UCSD-AML1 (cell line): ENCODE measurements at regions not wholly inside any gene's neighbourhood (a gene's known extent, or its start where the extent isn't known, plus 50 kb on each side); places are given as distances from the start of the nearest gene placed in this dataset.

Source experiments
- DNase-seq: peaks from one replicate; lab custom pipeline; 2025; ENCODE audit not compliant: unreplicated experiment; lab: John Stamatoyannopoulos, UW

DNA sequence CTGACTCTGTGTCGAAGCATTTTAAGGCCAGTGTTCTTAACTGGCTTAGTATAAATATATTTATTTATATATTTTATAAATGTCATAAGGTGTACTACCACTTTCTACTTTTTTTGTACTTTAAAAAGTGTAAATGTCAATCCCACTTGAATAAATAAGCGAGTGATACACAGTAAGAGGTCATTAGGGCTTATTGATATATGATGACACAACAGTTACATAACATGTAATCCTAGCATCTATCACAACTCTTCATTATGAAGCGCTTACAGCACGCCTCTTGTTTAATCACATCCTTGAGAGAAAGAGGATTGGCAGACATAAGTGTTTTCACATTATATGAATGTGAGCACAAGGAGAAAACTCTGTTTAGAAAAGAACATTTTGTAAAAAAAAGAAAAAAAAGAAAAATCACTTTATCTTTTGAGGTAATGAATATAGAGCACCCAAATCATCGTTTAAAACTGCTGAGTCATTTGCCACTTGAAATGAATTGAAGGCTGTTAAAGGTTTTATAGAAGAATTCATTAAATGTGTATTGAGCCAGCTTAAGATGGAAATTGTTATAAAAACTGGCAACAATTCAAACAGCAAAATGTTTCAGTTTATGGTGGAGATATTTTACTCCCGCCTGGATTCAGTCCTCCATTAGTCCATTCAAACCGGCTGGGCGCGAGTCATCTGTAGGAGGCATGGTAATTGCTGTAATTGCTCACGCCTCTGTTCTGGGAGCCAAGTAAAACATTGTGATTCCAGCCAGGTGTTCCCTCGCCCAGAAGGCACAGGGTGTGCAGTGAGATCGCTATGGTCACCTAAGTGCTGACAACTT is 627.3 kb upstream of the KIRREL3 start:
- DNase-seq, result no peak

DNA sequence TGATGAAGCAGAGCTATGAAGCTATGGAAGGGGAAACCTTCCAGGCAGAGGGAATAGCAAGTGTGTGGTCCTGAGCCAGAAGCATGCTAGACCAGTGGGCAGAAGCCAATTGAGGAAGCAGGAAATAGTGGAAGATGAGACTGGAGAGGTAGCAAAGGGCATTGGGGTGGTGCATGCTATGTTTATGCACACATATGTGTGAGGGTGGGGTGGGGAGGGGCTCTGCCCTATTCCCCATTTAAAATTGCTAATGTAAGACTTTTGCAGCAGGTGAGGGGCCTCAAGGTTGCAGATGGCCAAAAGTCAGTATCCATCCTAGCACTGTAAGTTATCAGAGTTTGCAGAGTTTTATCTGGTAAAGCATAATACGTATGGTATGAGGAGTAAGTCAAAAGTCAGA is 626.6 kb upstream of the KIRREL3 start:
- no peak for DNase-seq

DNA sequence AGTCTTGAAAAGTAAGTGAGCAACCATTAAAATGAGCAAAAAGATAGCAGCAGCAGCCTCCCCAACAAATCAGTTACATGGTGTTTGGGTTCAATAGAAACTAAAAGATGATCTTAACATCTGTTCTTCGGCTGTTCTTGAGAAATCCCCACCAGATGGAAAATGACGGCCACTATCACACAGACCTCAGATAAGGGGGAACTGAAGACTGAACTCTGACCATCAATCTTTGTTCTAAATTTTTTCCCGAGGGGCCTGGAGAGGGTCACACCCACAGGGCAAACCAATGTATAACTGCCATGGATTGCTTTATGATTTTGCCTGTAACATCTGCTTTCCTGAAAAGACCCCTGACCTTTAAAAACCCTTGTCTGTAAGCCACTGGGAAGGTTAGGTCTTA is 624.8 kb upstream of the KIRREL3 start:
- DNase-seq, result no peak

DNA sequence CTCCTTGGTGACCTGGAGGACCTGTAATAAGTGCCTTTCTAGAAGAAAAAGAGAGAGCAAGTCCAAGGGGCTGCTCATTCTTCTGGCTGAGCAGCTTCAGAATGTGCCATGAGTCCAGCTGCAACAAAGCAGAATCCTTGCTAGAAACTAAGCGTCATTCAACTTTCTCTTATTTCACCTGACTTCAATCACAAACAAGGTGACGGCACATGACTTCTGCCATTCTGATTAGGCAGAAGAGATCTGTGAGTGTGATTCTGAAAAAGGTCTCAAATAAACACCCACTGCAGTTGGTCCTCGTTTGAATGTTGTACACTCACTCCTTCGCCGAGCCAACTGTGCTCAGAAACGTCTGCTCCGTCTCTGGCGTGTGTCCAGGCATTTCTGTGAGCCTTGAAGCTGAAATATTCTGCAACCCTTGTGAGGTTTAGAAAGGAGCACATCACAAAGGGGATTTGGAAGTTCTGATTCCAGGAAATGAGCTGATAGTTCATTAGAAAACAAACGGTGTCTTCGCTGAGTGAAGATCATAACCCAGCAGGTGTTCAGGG is 623.8 kb upstream of the KIRREL3 start:
- DNase-seq, result no peak

DNA sequence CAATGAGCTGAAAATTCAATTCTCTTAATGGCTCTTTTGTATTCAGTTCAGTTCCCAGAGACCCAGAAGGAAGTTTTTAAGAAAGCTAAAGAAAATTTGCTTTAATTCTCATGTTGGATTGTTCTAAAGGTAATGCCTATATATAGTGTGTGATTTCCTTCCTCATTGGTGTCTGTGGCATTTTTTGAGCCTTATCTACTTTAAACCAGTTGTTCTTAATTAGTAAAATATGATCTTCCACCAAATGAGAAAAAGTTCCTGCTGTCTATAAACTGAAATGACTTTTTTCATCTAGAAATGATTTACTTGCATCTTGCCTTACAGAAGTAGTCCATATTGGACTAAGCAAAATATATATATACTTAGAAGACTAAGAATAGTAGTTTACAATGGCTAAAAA is 622.1 kb upstream of the KIRREL3 start:
- DNase-seq, result no peak

DNA sequence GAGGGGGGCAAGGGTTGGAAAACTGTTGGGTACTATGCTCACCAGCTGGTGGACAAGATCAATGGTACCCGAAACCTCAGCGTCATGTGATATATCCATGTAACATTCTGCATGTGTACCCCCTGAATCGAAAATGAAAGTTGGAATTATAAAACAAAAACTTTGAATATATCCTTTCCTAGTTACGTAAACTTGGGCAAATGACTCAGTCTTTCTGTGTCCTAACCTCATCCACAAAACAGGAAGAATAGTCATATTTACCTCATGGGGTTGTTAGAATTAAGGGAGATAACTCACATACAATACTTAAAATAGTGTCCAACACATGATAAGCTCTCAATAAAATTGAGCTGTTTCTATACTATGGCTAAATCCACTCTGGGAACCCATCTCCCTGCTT is 620.1 kb upstream of the KIRREL3 start:
- no peak for DNase-seq

DNA sequence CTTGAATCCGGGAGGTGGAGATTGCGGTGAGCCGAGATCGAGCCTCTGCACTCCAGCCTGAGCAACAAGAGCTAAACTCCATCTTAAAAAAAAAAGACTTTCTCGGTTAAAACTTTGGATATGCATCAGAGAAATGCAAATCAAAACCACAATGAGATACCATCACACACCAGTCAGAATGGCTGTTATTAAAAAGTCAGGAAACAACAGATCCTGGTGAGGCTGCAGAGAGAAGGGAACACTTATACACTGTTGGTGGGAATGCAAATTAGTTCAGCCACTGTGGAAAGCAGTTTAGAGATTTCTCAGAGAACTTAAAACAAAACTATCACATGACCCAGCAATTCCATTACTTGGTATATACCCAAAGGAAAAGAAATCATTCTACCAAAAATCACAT is 619.4 kb upstream of the KIRREL3 start:
- no peak for DNase-seq

DNA sequence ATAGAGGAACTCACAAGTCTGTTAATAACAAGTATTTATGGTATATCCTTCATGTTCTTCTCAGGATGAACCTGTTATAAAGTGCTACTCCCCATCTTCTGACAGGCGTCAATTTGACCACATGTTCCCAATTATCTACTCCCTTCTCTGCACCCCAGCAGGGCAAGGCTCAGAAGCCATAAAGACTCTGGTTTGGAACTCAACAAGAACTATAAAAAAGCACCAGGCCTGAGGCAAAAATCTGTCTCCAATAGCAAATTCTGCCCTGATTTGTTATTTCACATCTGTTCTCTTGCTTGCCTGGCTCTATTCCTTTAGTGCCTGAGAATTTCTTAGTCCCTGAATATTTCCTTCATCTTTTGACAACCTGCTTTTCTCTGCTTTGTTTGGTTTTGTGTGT is 618.2 kb upstream of the KIRREL3 start:
- DNase-seq, result no peak

DNA sequence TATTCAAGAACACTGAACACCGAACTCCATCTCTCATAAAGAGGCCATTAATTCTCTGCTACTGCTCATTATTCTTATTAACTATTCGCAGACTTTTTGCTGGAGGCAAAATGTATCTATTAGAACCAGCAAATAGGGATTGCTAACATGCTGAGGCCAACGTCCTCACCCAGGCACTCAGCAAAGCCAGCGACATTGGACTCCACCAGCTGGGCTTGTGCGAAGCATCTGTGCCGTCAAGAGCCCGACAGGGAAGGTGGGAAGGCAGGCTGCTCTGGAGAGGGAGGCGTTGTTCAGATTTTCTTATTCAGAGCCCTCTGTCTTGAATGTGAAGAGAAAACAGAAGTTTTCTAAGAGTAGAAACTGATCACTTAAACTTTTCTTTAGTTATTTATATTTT is 615.6 kb upstream of the KIRREL3 start:
- no peak for DNase-seq

DNA sequence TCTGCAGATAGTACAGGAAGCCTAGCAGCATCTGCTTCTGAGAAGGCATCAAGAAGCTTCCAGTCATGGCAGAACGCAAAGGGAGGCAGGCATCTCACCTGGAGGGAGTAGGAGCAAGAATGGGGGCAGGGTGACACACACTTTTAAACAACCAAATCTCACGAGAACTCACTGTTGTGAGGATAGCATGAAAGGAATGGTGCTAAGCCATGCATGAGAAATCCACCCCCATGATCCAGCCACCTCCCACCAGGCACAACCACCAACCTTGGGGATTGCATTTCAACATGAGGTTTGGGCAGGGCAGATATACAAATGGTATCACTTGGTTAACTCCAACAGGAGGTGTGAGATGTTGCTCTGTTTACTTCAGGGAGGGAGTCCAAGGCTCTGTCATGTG is 612.0 kb upstream of the KIRREL3 start:
- DNase-seq, result no peak

DNA sequence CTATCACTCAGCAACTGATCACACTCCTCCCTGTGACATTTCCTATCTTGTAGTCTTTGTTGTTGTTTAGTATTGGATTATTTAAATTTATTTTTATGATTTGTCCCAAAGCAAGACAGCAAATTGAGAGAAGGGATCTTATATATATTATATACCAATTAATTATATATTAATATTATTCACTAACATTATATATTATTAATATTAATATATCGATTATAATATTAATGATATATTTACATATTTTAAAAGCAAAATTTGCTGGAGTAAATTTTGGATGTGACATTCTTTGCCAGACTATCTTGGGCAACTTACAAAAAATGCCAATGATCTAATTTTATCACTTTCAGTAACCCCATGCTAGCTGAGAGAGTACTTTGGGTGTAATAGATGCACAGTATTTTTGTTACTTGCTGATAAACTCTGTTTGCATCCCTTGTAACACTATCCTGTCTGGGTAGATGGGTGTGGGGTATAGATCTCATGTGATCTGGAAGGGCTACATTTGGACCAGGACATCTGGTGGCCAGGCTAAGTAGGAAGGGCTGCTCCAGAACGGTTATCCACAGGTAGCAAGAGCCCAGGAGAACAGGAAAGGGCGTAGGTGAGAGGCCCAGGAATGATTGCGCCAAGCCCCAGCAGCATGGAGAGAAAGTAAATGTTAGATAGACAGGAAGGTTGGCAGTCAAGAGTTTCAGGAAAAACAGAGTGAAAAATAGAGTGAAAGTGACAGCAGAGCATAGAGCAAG is 608.6 kb upstream of the KIRREL3 start:
- no peak for DNase-seq

DNA sequence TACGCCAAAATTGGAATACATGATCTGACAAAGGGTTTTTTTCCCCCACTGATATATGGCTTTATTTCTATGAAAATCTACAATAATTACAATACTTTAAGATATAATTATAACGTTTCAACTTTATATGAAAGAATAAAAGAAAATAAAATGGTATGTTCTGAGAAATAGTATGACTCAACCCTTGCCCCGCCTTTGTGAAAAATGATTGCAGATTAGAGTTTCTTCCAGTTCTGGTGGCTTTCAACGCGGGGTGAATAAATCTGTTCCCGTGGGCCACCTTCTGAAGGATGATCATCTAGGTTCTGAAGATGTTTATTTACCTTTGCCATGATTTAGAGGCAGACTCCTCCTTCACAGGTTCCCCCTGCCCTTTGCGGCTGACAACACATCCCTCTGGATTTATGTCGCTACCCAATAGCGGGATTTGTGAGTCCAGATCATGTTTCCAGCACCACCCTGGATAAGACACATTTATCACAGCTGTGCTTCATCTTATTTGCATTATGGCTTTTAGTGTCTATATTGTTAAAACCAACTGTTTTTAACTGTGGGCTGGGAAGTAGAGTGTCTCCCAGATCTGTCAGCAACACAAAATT is 607.0 kb upstream of the KIRREL3 start:
- no peak for DNase-seq

DNA sequence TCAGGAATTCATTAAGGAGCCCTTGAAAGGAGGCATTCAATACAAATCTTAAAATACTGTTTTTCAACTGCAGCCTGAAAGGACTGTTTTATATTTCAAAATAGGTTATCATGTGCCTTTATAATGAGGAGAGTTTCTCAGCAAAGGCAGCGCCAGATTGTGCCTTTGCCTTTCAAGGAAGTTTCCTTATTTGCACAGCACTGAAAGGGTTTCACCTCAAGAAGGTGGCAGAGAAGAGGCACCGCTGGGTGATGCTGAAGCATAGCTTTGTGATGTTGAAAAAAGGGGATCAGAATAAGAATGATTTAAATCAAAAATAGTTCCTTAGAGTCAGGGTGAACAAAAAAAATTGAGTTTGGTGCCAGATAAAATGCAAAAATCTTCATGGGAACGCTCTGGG is 601.0 kb upstream of the KIRREL3 start:
- DNase-seq, result no peak

DNA sequence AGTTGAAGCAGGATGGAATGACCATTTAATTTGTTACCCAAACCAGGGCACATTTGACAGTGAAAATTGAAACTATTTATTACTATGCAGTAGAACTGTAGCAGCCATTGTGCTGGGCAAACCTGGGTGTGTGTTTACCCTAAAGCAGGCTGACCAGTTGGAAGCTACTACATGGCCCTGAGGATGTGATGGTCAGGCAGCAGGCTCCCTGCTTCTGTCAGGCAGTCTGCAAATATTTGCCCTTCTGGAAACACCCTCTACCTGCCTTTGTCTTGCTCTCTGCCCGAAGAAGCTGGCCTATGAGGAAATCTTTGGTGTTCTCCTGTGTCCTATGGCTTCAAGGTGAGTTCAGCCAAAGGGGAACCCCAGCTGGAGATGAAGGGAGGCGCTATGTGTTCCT is 600.1 kb upstream of the KIRREL3 start:
- DNase-seq, result no peak

DNA sequence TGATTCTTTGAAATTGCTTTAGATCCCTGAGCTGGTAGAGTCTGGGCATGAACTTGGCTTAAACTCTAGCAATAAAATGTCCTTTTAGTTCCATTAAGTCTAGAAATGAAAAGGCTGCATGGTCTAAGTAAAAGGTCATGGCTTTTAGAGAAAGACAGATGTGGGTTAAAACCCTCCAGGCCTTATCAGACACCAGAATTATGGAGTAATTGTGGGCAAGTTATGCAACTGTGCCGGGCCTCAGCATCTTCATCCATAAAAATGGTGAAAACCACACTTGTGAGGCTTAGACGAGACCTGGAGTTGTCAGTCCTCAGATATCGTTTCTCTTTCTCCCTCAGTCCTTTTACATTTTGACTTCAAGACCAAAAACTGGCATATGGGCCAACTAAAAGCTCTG is 597.9 kb upstream of the KIRREL3 start:
- no peak for DNase-seq

DNA sequence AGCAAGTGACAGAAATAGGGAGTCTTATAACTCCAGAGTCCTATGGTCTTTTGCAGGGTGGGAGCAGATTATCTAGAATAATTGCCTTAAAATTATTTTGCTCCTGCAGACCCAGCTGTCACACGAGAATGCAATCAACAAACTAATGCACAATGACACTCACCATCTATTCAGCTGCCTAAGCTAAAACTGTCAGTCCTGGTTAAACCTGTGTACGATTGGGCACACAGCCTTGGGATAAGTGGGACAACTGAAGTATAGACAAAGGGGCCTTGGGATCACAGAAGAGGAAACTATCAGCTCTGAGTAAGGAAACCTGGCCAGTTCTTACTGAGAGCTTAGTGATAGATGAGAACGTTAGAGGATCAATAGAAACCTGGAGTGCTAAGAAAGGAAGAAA is 595.9 kb upstream of the KIRREL3 start:
- DNase-seq, result no peak

DNA sequence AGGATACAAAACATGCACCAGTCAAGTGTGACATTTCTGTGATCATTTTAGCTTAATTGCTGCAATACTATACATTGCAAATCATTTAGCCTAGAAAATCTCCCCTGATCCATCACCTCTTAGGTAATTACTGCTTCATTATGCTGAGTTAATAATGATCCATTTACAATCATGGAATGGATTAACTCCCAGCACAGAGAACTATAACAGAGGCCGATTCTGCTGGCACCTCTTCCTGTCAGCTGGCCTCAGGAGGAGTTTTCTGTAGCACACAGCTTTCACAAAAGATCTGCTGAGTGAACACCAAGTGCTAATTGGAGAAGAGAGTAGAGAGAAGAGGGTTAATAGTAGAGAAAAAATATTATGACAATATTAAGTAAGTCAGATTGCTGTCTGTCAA is 591.8 kb upstream of the KIRREL3 start:
- DNase-seq, result no peak

DNA sequence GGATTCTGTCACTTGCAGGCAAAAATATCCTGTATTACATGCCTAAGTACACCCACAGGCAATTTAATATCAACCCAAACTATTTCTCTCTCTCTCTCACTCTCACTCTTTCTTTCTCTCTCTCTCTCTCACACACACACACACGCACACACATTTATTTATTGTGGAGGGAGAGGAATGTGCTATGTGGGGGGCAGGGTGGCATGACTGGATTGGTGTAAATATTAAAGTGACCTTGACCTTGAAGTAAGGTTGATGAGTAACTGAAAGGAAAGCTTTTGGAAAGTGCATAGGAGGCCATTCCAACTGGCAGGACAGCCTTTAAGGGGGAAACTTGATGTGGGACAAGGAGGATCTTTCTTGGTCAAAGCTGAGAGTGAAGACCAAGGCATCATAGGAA is 589.7 kb upstream of the KIRREL3 start:
- DNase-seq, result no peak

DNA sequence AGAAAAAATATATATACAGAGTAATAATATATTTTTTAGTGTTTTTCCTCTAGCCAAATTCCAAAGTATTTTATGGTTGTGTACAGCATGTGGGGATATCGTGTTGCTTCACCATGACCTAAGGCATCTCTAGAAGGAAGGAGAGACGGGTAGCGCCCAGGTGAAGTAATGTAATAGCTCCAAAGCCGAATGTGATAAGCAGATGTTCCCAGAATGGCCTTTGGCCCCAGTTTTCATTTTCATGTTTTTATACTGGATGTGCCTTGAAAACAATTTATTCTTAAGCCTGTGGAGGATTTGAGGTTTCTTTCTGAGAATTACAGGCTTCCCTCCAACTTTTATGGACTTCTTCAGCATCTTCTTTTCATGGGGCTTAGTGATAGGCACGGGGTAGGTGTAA is 587.9 kb upstream of the KIRREL3 start:
- DNase-seq, result no peak

DNA sequence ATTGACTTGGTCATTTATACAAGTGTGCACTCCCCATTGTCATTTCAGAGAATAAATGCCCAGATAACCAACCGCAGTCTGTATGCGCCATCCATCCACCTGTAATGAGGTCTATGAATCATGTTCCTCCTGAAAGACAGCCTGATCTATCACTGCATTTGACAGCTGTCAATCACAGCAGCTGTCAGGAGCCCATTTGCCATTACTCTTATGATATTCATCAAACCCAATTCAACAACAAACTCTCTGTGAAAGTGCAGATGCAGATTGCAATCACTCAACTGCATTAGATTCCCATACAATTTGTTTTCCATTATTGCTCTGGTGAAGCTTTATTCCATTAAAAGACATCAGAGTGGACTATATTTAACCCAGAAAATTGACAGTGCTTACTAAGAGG is 586.9 kb upstream of the KIRREL3 start:
- no peak for DNase-seq

DNA sequence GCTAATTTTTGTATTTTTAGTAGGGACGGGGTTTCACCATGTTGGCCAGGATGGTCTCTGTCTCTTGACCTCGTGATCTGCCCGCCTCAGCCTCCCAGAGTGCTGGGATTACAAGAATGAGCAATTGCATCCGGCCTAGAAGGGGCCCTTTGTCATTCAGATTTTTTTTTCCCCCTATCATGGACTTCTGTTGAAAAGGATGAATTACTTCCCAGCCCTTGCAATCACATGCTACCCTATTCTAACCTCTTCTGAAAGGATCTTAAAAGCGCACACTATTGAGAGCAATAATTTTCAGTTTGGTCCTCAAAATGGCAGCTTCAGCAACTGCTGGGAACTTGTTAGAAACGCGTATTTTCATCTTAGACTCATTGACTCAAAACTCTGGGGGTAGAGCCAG is 575.6 kb upstream of the KIRREL3 start:
- no peak for DNase-seq

DNA sequence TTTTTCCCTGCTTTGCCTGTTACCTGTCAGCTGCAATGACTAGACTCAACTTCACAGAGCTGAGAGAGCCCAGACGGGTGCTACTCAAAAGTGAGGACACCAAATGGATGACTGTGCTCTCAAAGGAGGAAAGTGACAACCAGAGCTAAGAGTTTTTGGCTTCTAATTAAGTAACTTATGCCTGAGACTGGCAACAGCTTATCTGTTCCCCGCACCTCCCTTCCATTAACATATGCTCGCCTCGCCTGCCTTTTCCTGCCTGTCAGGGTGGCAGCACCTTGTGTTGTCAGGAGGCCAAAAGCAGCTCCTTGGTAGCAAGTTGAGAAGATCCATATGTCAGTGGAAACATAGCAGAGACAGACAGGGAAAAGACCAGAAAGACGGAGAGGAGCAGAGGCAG is 573.9 kb upstream of the KIRREL3 start:
- DNase-seq, result no peak
